ENCODE measurements at regions not wholly inside any gene's neighbourhood (a gene's known extent, or its start where the extent isn't known, plus 50 kb on each side); places are given as distances from the start of the nearest gene placed in this dataset.

DNA sequence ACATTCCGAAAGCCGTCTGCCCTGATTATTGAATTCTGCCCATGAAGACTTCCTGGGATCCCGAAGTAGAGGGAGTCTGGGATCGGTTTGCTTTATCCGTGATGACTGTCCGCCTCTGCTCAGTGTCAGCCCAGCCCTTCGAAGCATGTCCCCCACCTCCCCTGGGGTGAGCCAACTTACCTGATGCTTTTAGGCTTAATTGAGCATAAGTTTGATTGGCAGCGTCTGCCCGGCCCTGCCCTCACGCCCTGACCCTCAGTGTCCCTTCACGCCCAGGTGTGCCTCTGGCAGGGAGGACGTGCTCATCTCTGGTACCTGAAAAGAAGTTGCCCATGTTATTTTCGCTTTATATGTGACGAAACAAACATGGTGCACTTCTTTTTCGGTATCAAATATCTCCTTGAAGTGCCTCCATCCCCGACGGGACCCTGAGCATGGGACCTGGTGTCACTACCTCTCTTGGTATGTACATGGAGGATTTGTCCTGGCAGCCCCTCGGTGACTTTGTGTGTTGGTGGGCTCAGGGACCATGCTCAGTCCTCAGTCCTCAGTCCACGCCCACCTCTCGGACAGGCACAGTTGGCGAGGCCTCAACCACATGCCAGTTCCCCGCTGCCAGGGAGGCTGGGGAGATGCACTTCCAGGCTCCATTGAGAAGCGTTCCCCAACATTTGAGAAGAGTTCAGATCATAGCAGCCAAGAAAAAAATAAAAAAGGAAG lies 130.1 kb upstream of the RTL1 start:
- DNase-seq: no peak
- no TSS peak for BruUV-seq (replicated peaks)
- no peak overlapping the region for H3K27ac ChIP-seq (ENCODE audit: insufficient read depth, low read length)
- H2AK9ac ChIP-seq (replicated peaks; ENCODE audit: low read depth, low read length, poor library complexity): no peak overlapping the region
- H2BK120ac ChIP-seq (ENCODE audit: low read depth, low read length): no peak overlapping the region
- peaks cover 72% of the 10 kb centered on the region for H3K36me3 ChIP-seq (ENCODE audit: control insufficient read depth, insufficient read depth, low read length)
- ChIA-PET POLR2A (ENCODE audit: unreplicated experiment) (no interaction called here), CTCF (no interaction called here)
- H4K91ac ChIP-seq (ENCODE audit: insufficient read depth, low read depth, low read length): no peak overlapping the region
- peaks cover 50% of the 10 kb centered on the region for H4K20me1 ChIP-seq (ENCODE audit: insufficient read depth, low read length)
- TF ChIP-seq ELK1 (IDR thresholded peaks at IDR 0.05; ENCODE audit: borderline replicate concordance, low read depth, low read length): no peak
- TF ChIP-seq MAZ (IDR thresholded peaks at IDR 0.05; ENCODE audit: borderline replicate concordance, low read depth, low read length): no peak
- TF ChIP-seq RFX5 (IDR thresholded peaks at IDR 0.05; ENCODE audit: low read depth, low read length): no peak
- TF ChIP-seq USF2 (IDR thresholded peaks at IDR 0.05; ENCODE audit: low read depth, low read length): no peak
- no peak for TF ChIP-seq FOS (IDR thresholded peaks at IDR 0.05; ENCODE audit: low read depth, low read length)
- no peak for TF ChIP-seq RAD21 (IDR thresholded peaks at IDR 0.05; ENCODE audit: low read length)
- TF ChIP-seq POLR2A (IDR thresholded peaks at IDR 0.05; ENCODE audit: low read depth, low read length): no peak
- TF ChIP-seq RCOR1 (IDR thresholded peaks at IDR 0.05; ENCODE audit: insufficient replicate concordance, low read length): no peak
- no peak for TF ChIP-seq CEBPB (IDR thresholded peaks at IDR 0.05; ENCODE audit: low read depth, low read length)
- no peak for TF ChIP-seq CTCF (conservative IDR thresholded peaks at IDR 0.05; ENCODE audit: low read depth, low read length)
- TF ChIP-seq CHD1 (IDR thresholded peaks at IDR 0.05; ENCODE audit: low read depth, low read length): no peak
- no peak for TF ChIP-seq MXI1 (IDR thresholded peaks at IDR 0.05; ENCODE audit: borderline replicate concordance, low read depth, low read length)
- no peak for TF ChIP-seq SMC3 (IDR thresholded peaks at IDR 0.05; ENCODE audit: low read depth, low read length)
- no peak for TF ChIP-seq MAFK (IDR thresholded peaks at IDR 0.05; ENCODE audit: low read depth, low read length)
- no peak for TF ChIP-seq NFE2L2 (IDR thresholded peaks at IDR 0.05; ENCODE audit: low read depth, low read length)
- TF ChIP-seq BHLHE40 (IDR thresholded peaks at IDR 0.05; ENCODE audit: low read depth, low read length): no peak
- dilution Hi-C loops (cut with HindIII; ENCODE audit: low sequenced_read_pairs, unreplicated experiment) (no loop called here), intact Hi-C loops (cut with micrococcal nuclease) (no loop called here), in situ Hi-C loops (cut with MboI; ENCODE audit: low sequenced_read_pairs) (no loop called here)
- H4K5ac ChIP-seq (ENCODE audit: low read depth, low read length): no peak overlapping the region
- H4K8ac ChIP-seq (ENCODE audit: low read depth in 2 of 2, low read length in 2 of 2): no peak overlapping the region
- no peak overlapping the region for H3K4me2 ChIP-seq (ENCODE audit: low read depth, low read length)
- no peak overlapping the region for H3K4me3 ChIP-seq (ENCODE audit: insufficient read depth, low read depth, low read length)
- H2BK20ac ChIP-seq (ENCODE audit: low read depth, low read length): no peak overlapping the region
- ATAC-seq (ENCODE audit: low read depth): no peak
- H2BK15ac ChIP-seq (ENCODE audit: low read depth, low read length): no peak overlapping the region
- no peaks in the 10 kb centered on the region for H3K4me1 ChIP-seq (ENCODE audit: control insufficient read depth, insufficient read depth, low read length)
- H3K23ac ChIP-seq (ENCODE audit: low read depth, low read length): no peak overlapping the region
- no peaks in the 10 kb centered on the region for H3K9me3 ChIP-seq (ENCODE audit: control insufficient read depth, insufficient read depth, low read length)
- no peak overlapping the region for H2AK5ac ChIP-seq (ENCODE audit: low read depth, low read length)
- H3K9ac ChIP-seq (ENCODE audit: low read depth, low read length): no peak overlapping the region
- no peaks in the 10 kb centered on the region for H3K27me3 ChIP-seq (ENCODE audit: control insufficient read depth, insufficient read depth, low read length)
- H3K9me1 ChIP-seq (ENCODE audit: insufficient read depth, low read length): peaks cover 4% of the 10 kb centered on the region; the same call in 1 of the 2 replicates
- no peak overlapping the region for H3K4ac ChIP-seq (ENCODE audit: low read depth, low read length)
- no peak overlapping the region for H3K14ac ChIP-seq (replicated peaks; ENCODE audit: low read depth, low read length)
- no peak overlapping the region for H3K18ac ChIP-seq (ENCODE audit: low read depth, low read length)
- no peak overlapping the region for H2AFZ ChIP-seq (replicated peaks; ENCODE audit: low read length, poor library complexity)
- H2BK5ac ChIP-seq (ENCODE audit: low read depth, low read length, poor library complexity, severe bottlenecking): no peak overlapping the region
- 86% methylated on average over 7 of the region's 23 CpGs; no CpG with 5 or more reads in 1 of the 2 experiments for WGBS, 2 experiments (ENCODE audit: extremely low coverage in 2 of 2, insufficient read length in 1 of 2)
- peaks cover 11 to 48% of the 10 kb centered on the region in 2 experiments; a peak in 3 of 4 replicates for H3K79me1 ChIP-seq (ENCODE audit: low read depth in 1 of 2, low read length in 2 of 2)
- no peak overlapping the region for H3K56ac ChIP-seq (ENCODE audit: extremely low read depth, insufficient read depth, low read length)
